Loucy (cell line): ENCODE measurements at regions not wholly inside any gene's neighbourhood (a gene's known extent, or its start where the extent isn't known, plus 50 kb on each side); places are given as distances from the start of the nearest gene placed in this dataset.

ENCODE experiments used
- CTCF ChIP-seq: fragments of 200-600 bp; sonication (generic); conservative IDR thresholded peaks from 2 replicates; pipeline ENCODE4 v1.5.1; 2014; ENCODE audit warnings: mild to moderate bottlenecking, antibody characterized with exemption, low read length
- EZH2phosphoT487 ChIP-seq: fragments of 200-600 bp; IDR thresholded peaks from 2 replicates; pipeline ENCODE4 v1.6.1; 2018; ENCODE audit warnings: antibody characterized with exemption, mild to moderate bottlenecking, moderate library complexity, borderline replicate concordance

- TF ChIP-seq CTCF (no peak), EZH2phosphoT487 (no peak)
Observed at GRCh38 chr19:31952693-31953092, 392.7 kb upstream of the ZNF507 start.
